ENCODE measurements at regions not wholly inside any gene's neighbourhood (a gene's known extent, or its start where the extent isn't known, plus 50 kb on each side); places are given as distances from the start of the nearest gene placed in this dataset.

DNA sequence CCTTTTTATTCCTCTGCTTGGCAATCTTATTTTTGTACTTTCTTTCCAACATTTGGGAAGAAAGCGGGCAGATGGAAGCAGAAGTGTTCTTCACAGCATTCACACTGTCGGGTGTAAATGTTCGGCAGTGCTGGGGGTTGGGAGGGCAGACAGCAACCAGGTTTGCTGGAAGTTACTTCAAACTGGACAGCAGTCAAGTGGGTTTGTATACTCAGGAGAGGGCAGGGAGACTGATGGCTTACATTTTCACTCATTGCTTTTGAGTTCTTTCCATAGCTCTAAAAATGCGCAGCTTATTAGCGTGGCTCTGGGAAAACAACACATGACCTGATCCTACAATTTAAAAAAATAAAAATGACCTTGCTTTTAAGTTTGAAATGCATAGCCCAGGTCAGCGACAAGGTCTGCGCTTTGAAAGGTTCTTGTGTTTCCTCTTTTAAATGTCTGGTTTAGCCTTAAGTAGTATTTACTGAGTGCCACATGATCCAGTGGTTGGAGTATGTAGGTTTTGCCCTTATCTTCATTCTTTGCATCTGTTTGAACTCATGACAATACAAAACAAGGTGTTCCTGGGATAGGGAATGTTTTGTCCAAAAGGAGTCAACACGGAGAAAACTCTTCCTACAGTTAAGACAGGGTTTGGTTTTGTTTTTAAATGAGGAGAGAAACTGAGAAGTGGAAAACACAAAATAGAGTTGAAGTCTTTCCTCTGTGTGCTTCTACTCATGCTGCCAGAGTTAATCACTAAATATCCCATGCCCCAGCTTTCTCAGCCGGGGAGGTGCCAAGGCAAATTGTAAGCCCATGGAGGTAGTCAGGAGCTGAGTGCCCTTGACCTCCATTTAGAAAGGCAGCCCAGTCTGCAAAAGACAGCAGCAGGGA is 132.7 kb upstream of the DMRT1 start:
- 32 to 62% (median 42%) methylated on average over 9 of the region's 9 CpGs for WGBS, 3 donors
- DNase-seq (no peak), ATAC-seq (peak in 2 of 4 donors; percentile 26 to 34)

GRCh38 chr9:710951-711745 is 130.3 kb upstream of the DMRT1 start:
- Histone ChIP-seq H3K4me3 (no peak overlapping the region), H3K27ac (no peak overlapping the region), H3K36me3 (ENCODE audit: insufficient read depth in 1 of 2, low read depth in 1 of 2) (peaks cover 8 to 36% of the 10 kb centered on the region in 2 donors), H3K9me3 (no peaks in the 10 kb centered on the region), H3K27me3 (ENCODE audit: insufficient read depth in 3 of 3, low read length in 2 of 3) (no peaks in the 10 kb centered on the region), H3K4me1 (peaks cover 55% of the 10 kb centered on the region)
- ATAC-seq (no peak), DNase-seq (no peak)
- TF ChIP-seq, protein P1, sequence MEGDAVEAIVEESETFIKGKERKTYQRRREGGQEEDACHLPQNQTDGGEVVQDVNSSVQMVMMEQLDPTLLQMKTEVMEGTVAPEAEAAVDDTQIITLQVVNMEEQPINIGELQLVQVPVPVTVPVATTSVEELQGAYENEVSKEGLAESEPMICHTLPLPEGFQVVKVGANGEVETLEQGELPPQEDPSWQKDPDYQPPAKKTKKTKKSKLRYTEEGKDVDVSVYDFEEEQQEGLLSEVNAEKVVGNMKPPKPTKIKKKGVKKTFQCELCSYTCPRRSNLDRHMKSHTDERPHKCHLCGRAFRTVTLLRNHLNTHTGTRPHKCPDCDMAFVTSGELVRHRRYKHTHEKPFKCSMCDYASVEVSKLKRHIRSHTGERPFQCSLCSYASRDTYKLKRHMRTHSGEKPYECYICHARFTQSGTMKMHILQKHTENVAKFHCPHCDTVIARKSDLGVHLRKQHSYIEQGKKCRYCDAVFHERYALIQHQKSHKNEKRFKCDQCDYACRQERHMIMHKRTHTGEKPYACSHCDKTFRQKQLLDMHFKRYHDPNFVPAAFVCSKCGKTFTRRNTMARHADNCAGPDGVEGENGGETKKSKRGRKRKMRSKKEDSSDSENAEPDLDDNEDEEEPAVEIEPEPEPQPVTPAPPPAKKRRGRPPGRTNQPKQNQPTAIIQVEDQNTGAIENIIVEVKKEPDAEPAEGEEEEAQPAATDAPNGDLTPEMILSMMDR (IDR thresholded peaks at IDR 0.05) = no peak
- intact Hi-C loops (cut with DNase I) = no loop called here
- 91 to 94% (median 92%) methylated on average over 14 of the region's 14 CpGs for WGBS, 3 donors

More for the DNA sequence above, 132.7 kb upstream of the DMRT1 start:
- intact Hi-C loops (cut with DNase I) = no loop called here
- peaks cover 51% of the 10 kb centered on the region for H3K4me1 ChIP-seq
- TF ChIP-seq, protein P1 (IDR thresholded peaks at IDR 0.05) = no peak
- no peaks in the 10 kb centered on the region for H3K27me3 ChIP-seq (ENCODE audit: insufficient read depth in 3 of 3, low read length in 2 of 3)
- peak overlapping the region; percentile 41 for H3K4me3 ChIP-seq
- peaks cover 8 to 32% of the 10 kb centered on the region in 2 donors for H3K36me3 ChIP-seq (ENCODE audit: insufficient read depth in 1 of 2, low read depth in 1 of 2)
- no peaks in the 10 kb centered on the region for H3K9me3 ChIP-seq
- peak overlapping the region; percentile 63 for H3K27ac ChIP-seq

GRCh38 chr9:711761-712553 is 129.5 kb upstream of the DMRT1 start:
- WGBS, 3 donors = 53 to 77% (median 72%) methylated on average over 22 of the region's 22 CpGs
- ATAC-seq (no peak), DNase-seq (no peak)
- Histone ChIP-seq H3K36me3 (ENCODE audit: insufficient read depth in 1 of 2, low read depth in 1 of 2) (peaks cover 8 to 36% of the 10 kb centered on the region in 2 donors), H3K9me3 (no peaks in the 10 kb centered on the region), H3K4me1 (peaks cover 60% of the 10 kb centered on the region), H3K27ac (no peak overlapping the region), H3K4me3 (no peak overlapping the region), H3K27me3 (ENCODE audit: insufficient read depth in 3 of 3, low read length in 2 of 3) (no peaks in the 10 kb centered on the region)
- TF ChIP-seq, protein P1 (IDR thresholded peaks at IDR 0.05) = no peak
- intact Hi-C loops (cut with DNase I) = no loop called here

DNA sequence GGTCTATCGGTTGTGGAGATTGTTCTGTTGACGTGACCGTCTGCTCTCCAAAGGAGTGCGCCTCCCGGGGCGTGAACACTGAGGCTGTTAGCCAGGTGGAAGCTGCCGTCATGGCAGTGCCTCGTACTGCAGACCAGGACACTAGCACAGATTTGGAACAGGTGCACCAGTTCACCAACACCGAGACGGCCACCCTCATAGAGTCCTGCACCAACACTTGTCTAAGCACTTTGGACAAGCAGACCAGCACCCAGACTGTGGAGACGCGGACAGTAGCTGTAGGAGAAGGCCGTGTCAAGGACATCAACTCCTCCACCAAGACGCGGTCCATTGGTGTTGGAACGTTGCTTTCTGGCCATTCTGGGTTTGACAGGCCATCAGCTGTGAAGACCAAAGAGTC is 128.9 kb upstream of the DMRT1 start:
- peak overlapping the region; percentile 41 for H3K27ac ChIP-seq
- H3K4me1 ChIP-seq = peaks cover 67% of the 10 kb centered on the region

More for the DNA sequence above, 128.9 kb upstream of the DMRT1 start:
- intact Hi-C loops (cut with DNase I) = no loop called here
- Histone ChIP-seq H3K27me3 (ENCODE audit: insufficient read depth in 3 of 3, low read length in 2 of 3) (no peaks in the 10 kb centered on the region), H3K36me3 (ENCODE audit: insufficient read depth in 1 of 2, low read depth in 1 of 2) (peaks cover 8 to 36% of the 10 kb centered on the region in 2 donors), H3K4me3 (no peak overlapping the region), H3K9me3 (no peaks in the 10 kb centered on the region)
- no peak for DNase-seq
- ATAC-seq = no peak
- TF ChIP-seq, protein P1 (IDR thresholded peaks at IDR 0.05) = no peak
- 65 to 82% (median 72%) methylated on average over 16 of the region's 16 CpGs for WGBS, 3 donors

Measured in psoas muscle (tissue), 7 donors.